ENCODE measurements at regions not wholly inside any gene's neighbourhood (a gene's known extent, or its start where the extent isn't known, plus 50 kb on each side); places are given as distances from the start of the nearest gene placed in this dataset.

- H3K27me3 ChIP-seq: no peaks in the 10 kb centered on the region
- TF ChIP-seq POLR2AphosphoS5 (IDR thresholded peaks at IDR 0.05) (no peak), CTCF (IDR thresholded peaks at IDR 0.05) (no peak), POLR2A (IDR thresholded peaks at IDR 0.05) (no peak), EP300 (IDR thresholded peaks at IDR 0.05; ENCODE audit: low read depth) (no peak)
- in situ Hi-C loops (cut with MboI; ENCODE audit: low pct_ligation_motif_present in 1 of 4, low pct_unique_long_range_greater_than_20kb in 1 of 4, low sequenced_read_pairs in 3 of 4): no loop called here
- intact Hi-C loops (cut with DNase I; ENCODE audit: low total_unique reads): no loop called here
- no peak overlapping the region for H3K4me3 ChIP-seq
- no peaks in the 10 kb centered on the region for H3K9me3 ChIP-seq
- no peak for DNase-seq
- no peaks in the 10 kb centered on the region for H3K4me1 ChIP-seq
- no peak overlapping the region for H3K27ac ChIP-seq
- H3K36me3 ChIP-seq: no peaks in the 10 kb centered on the region
Observed at GRCh38 chr15:93587059-93587521, 498.1 kb upstream of the RGMA start.

GRCh38 chr15:93585012-93585411 lies 496.0 kb upstream of the RGMA start:
- H3K4me1 ChIP-seq: no peaks in the 10 kb centered on the region
- 65 to 71% methylated on average over 2 of the region's 2 CpGs for WGBS, 2 donors (ENCODE audit: low coverage in 1 of 2)
- no peak for TF ChIP-seq CTCF (IDR thresholded peaks at IDR 0.05)
- TF ChIP-seq POLR2AphosphoS5 (IDR thresholded peaks at IDR 0.05): no peak
- no peak for TF ChIP-seq POLR2A (IDR thresholded peaks at IDR 0.05)
- TF ChIP-seq EP300 (IDR thresholded peaks at IDR 0.05; ENCODE audit: low read depth): no peak
- H3K4me3 ChIP-seq: no peak overlapping the region
- no peaks in the 10 kb centered on the region for H3K9me3 ChIP-seq
- no peak overlapping the region for H3K27ac ChIP-seq
- intact Hi-C loops (cut with DNase I; ENCODE audit: low total_unique reads): no loop called here
- no peaks in the 10 kb centered on the region for H3K27me3 ChIP-seq
- in situ Hi-C loops (cut with MboI; ENCODE audit: low pct_ligation_motif_present in 1 of 4, low pct_unique_long_range_greater_than_20kb in 1 of 4, low sequenced_read_pairs in 3 of 4): no loop called here
- no peak for DNase-seq
- no peaks in the 10 kb centered on the region for H3K36me3 ChIP-seq

- WGBS, 2 donors (ENCODE audit: low coverage in 1 of 2): 25 to 74% methylated on average over 1 to 4 of the region's 4 CpGs
- no peak overlapping the region for H3K4me3 ChIP-seq
- no peaks in the 10 kb centered on the region for H3K36me3 ChIP-seq
- in situ Hi-C loops (cut with MboI; ENCODE audit: low pct_ligation_motif_present in 1 of 4, low pct_unique_long_range_greater_than_20kb in 1 of 4, low sequenced_read_pairs in 3 of 4): no loop called here
- no peaks in the 10 kb centered on the region for H3K27me3 ChIP-seq
- no peaks in the 10 kb centered on the region for H3K9me3 ChIP-seq
- no peak for TF ChIP-seq CTCF (IDR thresholded peaks at IDR 0.05)
- DNase-seq: no peak
- no peak overlapping the region for H3K27ac ChIP-seq
- H3K4me1 ChIP-seq: no peaks in the 10 kb centered on the region
- intact Hi-C loops (cut with DNase I; ENCODE audit: low total_unique reads): no loop called here
Observed at GRCh38 chr15:93583968-93584367, 495.0 kb upstream of the RGMA start.

GRCh38 chr15:93583552-93583951 lies 494.5 kb upstream of the RGMA start:
- H3K27me3 ChIP-seq: no peaks in the 10 kb centered on the region
- DNase-seq: no peak
- TF ChIP-seq EP300 (IDR thresholded peaks at IDR 0.05; ENCODE audit: low read depth) (no peak), POLR2AphosphoS5 (IDR thresholded peaks at IDR 0.05) (no peak), CTCF (IDR thresholded peaks at IDR 0.05) (no peak), POLR2A (IDR thresholded peaks at IDR 0.05) (no peak)
- intact Hi-C loops (cut with DNase I; ENCODE audit: low total_unique reads) (no loop called here), in situ Hi-C loops (cut with MboI; ENCODE audit: low pct_ligation_motif_present in 1 of 4, low pct_unique_long_range_greater_than_20kb in 1 of 4, low sequenced_read_pairs in 3 of 4) (no loop called here)
- H3K36me3 ChIP-seq: no peaks in the 10 kb centered on the region
- H3K27ac ChIP-seq: no peak overlapping the region
- H3K9me3 ChIP-seq: no peaks in the 10 kb centered on the region
- H3K4me3 ChIP-seq: no peak overlapping the region
- 52 to 80% methylated on average over 1 to 3 of the region's 3 CpGs for WGBS, 2 donors (ENCODE audit: low coverage in 1 of 2)
- H3K4me1 ChIP-seq: no peaks in the 10 kb centered on the region
